Progenitor cell of endocrine pancreas (in vitro differentiated cells): ENCODE measurements at regions not wholly inside any gene's neighbourhood (a gene's known extent, or its start where the extent isn't known, plus 50 kb on each side); places are given as distances from the start of the nearest gene placed in this dataset.

Experiments used
- DNase-seq: peaks from one replicate; pipeline ENCODE4 v3.0.0; 2021; ENCODE audit warnings: low spot score; ENCODE audit not compliant: unreplicated experiment
- H3K27ac Mint-ChIP-seq: 2 replicates; pipeline ENCODE4 v1.8.0; 2021; ENCODE audit warnings: mild to moderate bottlenecking, moderate library complexity, mixed read lengths
- H3K27me3 Mint-ChIP-seq: 2 replicates; pipeline ENCODE4 v1.8.0; 2021; ENCODE audit warnings: mixed read lengths
- H3K36me3 Mint-ChIP-seq: 2 replicates; pipeline ENCODE4 v1.8.0; 2022; ENCODE audit warnings: mixed read lengths; ENCODE audit not compliant: insufficient read depth
- H3K4me1 Mint-ChIP-seq: 2 replicates; pipeline ENCODE4 v1.8.0; 2021; ENCODE audit warnings: low read depth, mixed read lengths
- H3K4me3 Mint-ChIP-seq: 2 replicates; pipeline ENCODE4 v1.8.0; 2021; ENCODE audit warnings: low read depth, mild to moderate bottlenecking, moderate library complexity, mixed read lengths
- H3K9me3 Mint-ChIP-seq: 2 replicates; pipeline ENCODE4 v1.8.0; 2021; ENCODE audit warnings: low read depth, mixed read lengths
- CTCF ChIP-seq: fragments of 200-600 bp; sonication (generic); IDR thresholded peaks from one replicate; pipeline ENCODE4 v1.5.0; 2021; ENCODE audit warnings: antibody characterized with exemption, mild to moderate bottlenecking; ENCODE audit not compliant: unreplicated experiment

DNA sequence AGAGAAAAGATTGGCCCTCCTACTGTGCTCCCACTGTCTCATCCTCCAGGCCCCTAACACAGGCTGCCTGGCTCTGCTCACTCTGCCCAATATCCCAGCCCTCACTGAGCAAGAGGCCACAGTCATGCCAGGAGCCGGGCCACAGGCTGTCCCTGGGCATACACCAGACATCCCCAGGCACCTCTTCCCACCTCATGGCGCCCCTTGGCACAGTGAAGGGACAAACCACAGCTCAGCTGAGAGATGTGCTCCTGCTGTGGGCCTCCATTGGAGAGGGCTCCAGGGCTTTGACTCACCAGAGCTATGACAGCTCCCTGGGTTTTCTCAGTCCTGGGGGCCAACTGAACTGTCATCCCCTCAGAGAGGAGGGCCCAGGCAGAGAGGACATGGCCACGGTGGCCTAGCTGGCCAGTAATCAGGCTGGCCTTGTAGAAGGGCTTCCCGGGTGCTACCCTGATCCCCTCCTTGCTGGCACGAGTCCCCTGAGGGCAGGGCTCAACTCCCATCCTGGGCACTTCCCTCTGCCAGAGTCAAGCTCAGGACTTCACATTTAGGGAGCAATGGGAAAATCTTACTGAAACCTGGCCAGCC lies 220.9 kb downstream of the TUBA3C start:
- H3K27ac Mint-ChIP-seq = no peak overlapping the region
- DNase-seq = no peak
- no peaks in the 10 kb centered on the region for H3K27me3 Mint-ChIP-seq
- H3K36me3 Mint-ChIP-seq = peaks cover 12% of the 10 kb centered on the region
- H3K4me1 Mint-ChIP-seq = no peaks in the 10 kb centered on the region
- no peak for TF ChIP-seq CTCF
- no peak overlapping the region for H3K4me3 Mint-ChIP-seq
- peaks cover 26% of the 10 kb centered on the region for H3K9me3 Mint-ChIP-seq

DNA sequence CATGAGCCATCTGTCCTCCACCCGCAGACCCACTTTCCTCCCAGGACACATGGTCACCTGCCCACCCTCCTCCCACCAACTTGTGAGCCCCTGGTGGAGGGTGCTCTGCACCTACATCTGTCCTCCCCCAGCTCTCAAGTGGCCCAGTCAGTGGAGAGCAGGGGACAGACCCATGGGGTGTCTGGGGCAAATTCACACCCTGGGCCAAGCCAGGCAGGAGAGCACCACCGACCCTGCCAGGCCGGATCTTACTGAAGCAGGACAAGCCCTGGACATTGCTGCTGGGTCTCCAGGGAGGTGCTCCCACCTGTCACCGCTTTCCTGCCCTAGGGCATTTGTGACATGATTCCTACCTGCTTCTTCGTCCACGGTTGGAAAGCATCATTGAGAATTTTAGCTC lies 221.6 kb downstream of the TUBA3C start:
- no peak for TF ChIP-seq CTCF
- Mint-ChIP-seq H3K4me1 (no peaks in the 10 kb centered on the region), H3K27me3 (no peaks in the 10 kb centered on the region), H3K4me3 (no peak overlapping the region), H3K27ac (no peak overlapping the region), H3K9me3 (peaks cover 33% of the 10 kb centered on the region), H3K36me3 (peaks cover 14% of the 10 kb centered on the region)
- DNase-seq = no peak

DNA sequence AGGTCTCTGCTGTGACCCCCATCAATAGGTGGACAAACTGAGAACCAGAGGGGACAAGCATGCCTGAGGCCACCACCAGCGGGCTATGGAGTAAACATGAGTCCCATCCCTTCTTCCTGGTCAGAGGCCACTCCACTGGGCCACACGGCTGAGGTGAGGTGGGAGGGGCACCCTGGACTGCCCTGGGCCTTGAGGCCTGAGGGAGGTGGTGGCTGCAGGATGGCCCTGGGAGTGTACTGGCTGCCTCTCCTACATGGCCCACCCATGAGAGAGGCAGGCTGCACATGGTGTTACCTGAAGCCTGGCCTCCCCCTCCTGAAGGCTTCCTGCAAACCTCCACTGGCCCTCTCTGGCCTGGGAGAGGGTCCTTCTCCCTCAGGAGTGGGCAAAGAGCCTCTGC lies 222.4 kb downstream of the TUBA3C start:
- Mint-ChIP-seq H3K36me3 (peaks cover 14% of the 10 kb centered on the region), H3K27me3 (no peaks in the 10 kb centered on the region), H3K4me3 (no peak overlapping the region), H3K27ac (no peak overlapping the region), H3K4me1 (no peaks in the 10 kb centered on the region), H3K9me3 (peaks cover 41% of the 10 kb centered on the region)
- no peak for DNase-seq
- TF ChIP-seq CTCF = no peak

GRCh38 chr13:18956473-18957078 lies 225.0 kb downstream of the TUBA3C start:
- Mint-ChIP-seq H3K9me3 (peaks cover 47% of the 10 kb centered on the region), H3K27me3 (no peaks in the 10 kb centered on the region), H3K27ac (no peak overlapping the region), H3K4me1 (no peaks in the 10 kb centered on the region), H3K36me3 (peaks cover 15% of the 10 kb centered on the region), H3K4me3 (no peak overlapping the region)
- DNase-seq = no peak
- no peak for TF ChIP-seq CTCF

DNA sequence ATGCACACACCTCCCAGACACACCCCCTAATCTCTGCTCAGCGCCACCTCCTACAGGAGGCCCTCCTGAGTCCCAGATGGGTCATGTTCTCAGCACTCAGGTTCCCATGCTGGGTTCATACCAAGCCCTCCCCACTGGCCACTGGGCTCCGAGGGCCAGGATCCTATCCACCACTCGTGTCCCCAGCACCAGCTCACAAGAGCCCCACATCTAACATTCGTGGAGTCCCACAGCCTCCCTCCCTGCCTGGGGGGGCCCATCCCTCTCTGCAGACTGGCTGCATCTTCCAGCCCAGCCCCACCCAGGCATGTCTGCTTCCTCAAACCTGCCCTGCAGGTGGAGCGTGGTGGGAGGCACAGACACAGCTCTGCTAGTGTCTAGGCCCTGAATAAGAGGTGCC lies 227.4 kb downstream of the TUBA3C start:
- Mint-ChIP-seq H3K4me1 (no peaks in the 10 kb centered on the region), H3K27ac (no peak overlapping the region), H3K27me3 (no peaks in the 10 kb centered on the region), H3K36me3 (peaks cover 15% of the 10 kb centered on the region), H3K4me3 (no peak overlapping the region), H3K9me3 (peaks cover 51% of the 10 kb centered on the region)
- TF ChIP-seq CTCF = no peak
- no peak for DNase-seq
